ENCODE measurements at regions not wholly inside any gene's neighbourhood (a gene's known extent, or its start where the extent isn't known, plus 50 kb on each side); places are given as distances from the start of the nearest gene placed in this dataset.

DNA sequence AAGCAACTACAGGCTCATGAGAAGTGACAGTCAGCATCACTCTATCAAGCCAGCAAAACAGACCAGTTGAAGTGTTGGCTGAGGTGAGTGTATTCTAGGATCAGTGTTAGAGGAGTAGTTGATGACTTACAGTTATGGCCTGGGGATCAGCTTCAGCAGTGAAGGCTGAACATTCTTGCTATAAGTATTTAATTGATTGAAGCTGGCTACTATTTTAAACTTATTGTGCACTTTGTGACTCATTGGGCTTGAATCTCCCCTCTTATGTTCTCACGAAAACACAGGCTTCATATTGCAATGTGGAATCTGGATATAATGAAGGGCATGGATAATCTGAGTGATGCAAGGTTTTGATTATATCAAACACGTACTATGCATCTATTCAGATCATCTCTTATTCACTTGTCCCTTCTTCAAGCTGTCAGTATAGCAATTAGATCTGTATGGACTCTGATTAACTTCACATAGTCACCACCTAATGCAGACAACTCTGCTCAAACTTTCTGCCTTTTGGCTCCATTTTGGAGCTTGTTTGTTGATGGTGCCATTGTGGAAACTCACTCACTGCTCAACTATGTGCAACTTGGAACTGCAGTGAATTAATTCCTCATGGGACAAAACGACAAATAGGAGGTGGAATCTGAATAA, 309.2 kb downstream of the SLC16A7 start:
- Histone ChIP-seq H3K4me2 (ENCODE audit: low read length) (no peak overlapping the region), H3K9me3 (ENCODE audit: low read length) (no peaks in the 10 kb centered on the region), H3K79me2 (ENCODE audit: insufficient read depth, low read depth, low read length) (no peaks in the 10 kb centered on the region), H3K4me1 (ENCODE audit: insufficient read depth, low read length, poor library complexity, severe bottlenecking) (no peaks in the 10 kb centered on the region), H3K9me2 (ENCODE audit: insufficient read depth, low read length) (no peaks in the 10 kb centered on the region), H2AFZ (ENCODE audit: low read length) (no peak overlapping the region), H4K20me1 (ENCODE audit: insufficient read depth, low read length) (no peaks in the 10 kb centered on the region), H3K4me3 (ENCODE audit: low read depth, low read length, poor library complexity, severe bottlenecking) (no peak overlapping the region), H3K36me3 (ENCODE audit: insufficient read depth, low read length) (no peaks in the 10 kb centered on the region), H3K27ac (ENCODE audit: low read depth, low read length, poor library complexity, severe bottlenecking) (no peak overlapping the region)
- intact Hi-C loops (cut with micrococcal nuclease; ENCODE audit: unreplicated experiment): no loop called here
- BruUV-seq (replicated peaks): no TSS peak
- POLR2A ChIA-PET: no interaction called here
- no peak for TF ChIP-seq EZH2phosphoT487 (IDR thresholded peaks at IDR 0.05; ENCODE audit: borderline replicate concordance, low read depth, low read length)
- TF ChIP-seq, protein P1, sequence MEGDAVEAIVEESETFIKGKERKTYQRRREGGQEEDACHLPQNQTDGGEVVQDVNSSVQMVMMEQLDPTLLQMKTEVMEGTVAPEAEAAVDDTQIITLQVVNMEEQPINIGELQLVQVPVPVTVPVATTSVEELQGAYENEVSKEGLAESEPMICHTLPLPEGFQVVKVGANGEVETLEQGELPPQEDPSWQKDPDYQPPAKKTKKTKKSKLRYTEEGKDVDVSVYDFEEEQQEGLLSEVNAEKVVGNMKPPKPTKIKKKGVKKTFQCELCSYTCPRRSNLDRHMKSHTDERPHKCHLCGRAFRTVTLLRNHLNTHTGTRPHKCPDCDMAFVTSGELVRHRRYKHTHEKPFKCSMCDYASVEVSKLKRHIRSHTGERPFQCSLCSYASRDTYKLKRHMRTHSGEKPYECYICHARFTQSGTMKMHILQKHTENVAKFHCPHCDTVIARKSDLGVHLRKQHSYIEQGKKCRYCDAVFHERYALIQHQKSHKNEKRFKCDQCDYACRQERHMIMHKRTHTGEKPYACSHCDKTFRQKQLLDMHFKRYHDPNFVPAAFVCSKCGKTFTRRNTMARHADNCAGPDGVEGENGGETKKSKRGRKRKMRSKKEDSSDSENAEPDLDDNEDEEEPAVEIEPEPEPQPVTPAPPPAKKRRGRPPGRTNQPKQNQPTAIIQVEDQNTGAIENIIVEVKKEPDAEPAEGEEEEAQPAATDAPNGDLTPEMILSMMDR (conservative IDR thresholded peaks at IDR 0.05; ENCODE audit: low read length): no peak
- CTCF ChIA-PET (ENCODE audit: unreplicated experiment): no interaction called here
- no peak for DNase-seq (ENCODE audit: low spot score)

DNA sequence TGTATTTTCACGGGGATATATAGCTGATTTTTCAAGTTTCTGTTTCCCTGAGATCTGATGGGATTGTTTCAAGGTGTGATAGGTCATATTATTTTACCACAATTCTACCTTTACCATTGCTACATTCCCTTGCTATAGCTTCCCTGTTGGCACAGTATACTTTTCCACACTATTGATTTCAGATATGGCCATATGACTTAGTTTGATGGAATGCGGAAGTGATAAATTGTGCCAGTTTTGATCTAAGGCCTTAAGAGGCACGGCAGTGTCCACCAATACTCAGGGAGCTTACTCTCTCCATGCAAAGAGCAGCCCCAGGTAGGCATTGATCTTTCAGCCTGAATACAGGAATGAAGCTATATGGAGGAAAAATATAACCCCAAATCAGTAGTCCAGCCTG, 315.7 kb downstream of the SLC16A7 start:
- H3K36me3 ChIP-seq (ENCODE audit: insufficient read depth, low read length): no peaks in the 10 kb centered on the region
- intact Hi-C loops (cut with micrococcal nuclease; ENCODE audit: unreplicated experiment): no loop called here
- BruUV-seq (replicated peaks): no TSS peak
- no peaks in the 10 kb centered on the region for H3K9me2 ChIP-seq (ENCODE audit: insufficient read depth, low read length)
- no peaks in the 10 kb centered on the region for H3K79me2 ChIP-seq (ENCODE audit: insufficient read depth, low read depth, low read length)
- no peaks in the 10 kb centered on the region for H4K20me1 ChIP-seq (ENCODE audit: insufficient read depth, low read length)
- no peak overlapping the region for H3K4me2 ChIP-seq (ENCODE audit: low read length)
- DNase-seq (ENCODE audit: low spot score): no peak
- no peaks in the 10 kb centered on the region for H3K9me3 ChIP-seq (ENCODE audit: low read length)
- ChIA-PET CTCF (ENCODE audit: unreplicated experiment) (no interaction called here), POLR2A (interaction anchor here (0.6 to 0.9 kb wide), 4 partner anchors 9 to 514 kb away, joined by 3 to 4 read pairs (median 3); no protein-coding TSS in a partner anchor)
- H3K4me1 ChIP-seq (ENCODE audit: insufficient read depth, low read length, poor library complexity, severe bottlenecking): no peaks in the 10 kb centered on the region
- H3K27ac ChIP-seq (ENCODE audit: low read depth, low read length, poor library complexity, severe bottlenecking): no peak overlapping the region
- TF ChIP-seq, protein P1 (conservative IDR thresholded peaks at IDR 0.05; ENCODE audit: low read length): no peak
- TF ChIP-seq EZH2phosphoT487 (IDR thresholded peaks at IDR 0.05; ENCODE audit: borderline replicate concordance, low read depth, low read length): no peak
- H2AFZ ChIP-seq (ENCODE audit: low read length): no peak overlapping the region
- no peak overlapping the region for H3K4me3 ChIP-seq (ENCODE audit: low read depth, low read length, poor library complexity, severe bottlenecking)

DNA sequence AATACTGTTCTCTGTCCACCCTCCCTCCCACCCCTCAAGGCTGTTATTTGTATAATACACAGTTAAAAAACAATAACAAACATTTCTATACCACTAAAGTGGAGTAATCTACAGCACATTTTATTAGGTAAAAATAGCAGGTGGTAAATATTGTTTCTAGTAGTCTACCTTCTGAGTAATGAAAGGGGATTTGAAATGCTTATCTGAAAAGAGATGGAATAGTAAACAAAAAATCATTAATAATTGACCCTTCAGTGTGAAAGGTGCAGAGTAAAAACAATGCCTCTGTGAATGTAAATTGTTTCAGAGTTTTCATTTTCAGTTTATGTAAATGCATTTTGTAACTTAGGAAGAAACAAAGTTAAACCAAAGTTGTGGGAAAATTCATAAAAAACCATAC, 321.2 kb downstream of the SLC16A7 start:
- intact Hi-C loops (cut with micrococcal nuclease; ENCODE audit: unreplicated experiment): no loop called here
- CTCF ChIA-PET (ENCODE audit: unreplicated experiment): no interaction called here

More for the DNA sequence above, 321.2 kb downstream of the SLC16A7 start:
- Histone ChIP-seq H3K9me3 (ENCODE audit: low read length) (no peaks in the 10 kb centered on the region), H3K27ac (ENCODE audit: low read depth, low read length, poor library complexity, severe bottlenecking) (no peak overlapping the region), H3K4me2 (ENCODE audit: low read length) (no peak overlapping the region), H4K20me1 (ENCODE audit: insufficient read depth, low read length) (no peaks in the 10 kb centered on the region), H3K79me2 (ENCODE audit: insufficient read depth, low read depth, low read length) (no peaks in the 10 kb centered on the region), H3K9me2 (ENCODE audit: insufficient read depth, low read length) (no peaks in the 10 kb centered on the region), H3K36me3 (ENCODE audit: insufficient read depth, low read length) (no peaks in the 10 kb centered on the region), H3K4me3 (ENCODE audit: low read depth, low read length, poor library complexity, severe bottlenecking) (no peak overlapping the region), H3K4me1 (ENCODE audit: insufficient read depth, low read length, poor library complexity, severe bottlenecking) (no peaks in the 10 kb centered on the region), H2AFZ (ENCODE audit: low read length) (no peak overlapping the region)
- POLR2A ChIA-PET: no interaction called here
- TF ChIP-seq, protein P1 (conservative IDR thresholded peaks at IDR 0.05; ENCODE audit: low read length): no peak
- TF ChIP-seq EZH2phosphoT487 (IDR thresholded peaks at IDR 0.05; ENCODE audit: borderline replicate concordance, low read depth, low read length): no peak
- DNase-seq (ENCODE audit: low spot score): no peak
- BruUV-seq (replicated peaks): no TSS peak

Measured in OCI-LY7 (cell line).